GM12878 (cell line): ENCODE measurements at regions not wholly inside any gene's neighbourhood (a gene's known extent, or its start where the extent isn't known, plus 50 kb on each side); places are given as distances from the start of the nearest gene placed in this dataset.

Experiments
- CREM ChIP-seq: IDR thresholded peaks from 2 replicates; pipeline ENCODE4 v1.6.1; 2014; ENCODE audit warnings: antibody characterized with exemption, low read depth
- CTCF ChIP-seq, 3 experiments: IDR thresholded peaks in 2 of 3; conservative IDR thresholded peaks in 1 of 3; 2 replicates each; pipeline ENCODE4 v1.5.1; 2011; ENCODE audit warnings: low read depth in 3 of 3, low read length in 3 of 3, mild to moderate bottlenecking in 3 of 3, control low read depth in 2 of 3, moderate library complexity in 2 of 3, inconsistent platforms in 1 of 3, mixed read lengths in 1 of 3; ENCODE audit not compliant: control insufficient read depth in 2 of 3, insufficient read depth in 1 of 3; ENCODE audit errors: extremely low read depth in 1 of 3
- GATAD2B ChIP-seq: fragments of 450-650 bp; conservative IDR thresholded peaks from 2 replicates; pipeline ENCODE4 v1.6.1; 2017; ENCODE audit warnings: low read depth, mild to moderate bottlenecking, moderate library complexity
- MAX ChIP-seq: IDR thresholded peaks from 2 replicates; pipeline ENCODE4 v1.6.1; 2012; ENCODE audit warnings: low read depth, low read length, improper control_type of control experiment
- POLR2A ChIP-seq: IDR thresholded peaks from 2 replicates; pipeline ENCODE4 v1.6.1; 2011; ENCODE audit warnings: low read depth, mild to moderate bottlenecking, low read length
- RAD21 ChIP-seq: IDR thresholded peaks from 2 replicates; pipeline ENCODE4 v1.6.1; 2011; ENCODE audit warnings: mild to moderate bottlenecking, low read depth, low read length, moderate library complexity; ENCODE audit not compliant: insufficient read depth
- SMARCA5 ChIP-seq: fragments of 450-650 bp; IDR thresholded peaks from 2 replicates; pipeline ENCODE4 v1.6.1; 2017; ENCODE audit warnings: mild to moderate bottlenecking
- SREBF1 ChIP-seq: IDR thresholded peaks from 2 replicates; pipeline ENCODE4 v1.6.1; 2012; ENCODE audit warnings: mild to moderate bottlenecking, low read length

- TF ChIP-seq CTCF (IDR thresholded peaks at IDR 0.05 in 2 of 3, conservative IDR thresholded peaks at IDR 0.05 in 1 of 3; ENCODE audit: control insufficient read depth in 2 of 3, extremely low read depth in 1 of 3, insufficient read depth in 1 of 3, low read depth in 3 of 3, low read length in 3 of 3): no peak
- TF ChIP-seq SREBF1: no peak
- TF ChIP-seq SMARCA5: no peak
- no peak for TF ChIP-seq POLR2A
- no peak for TF ChIP-seq RAD21
- no peak for TF ChIP-seq GATAD2B
- no peak for TF ChIP-seq CREM
- no peak for TF ChIP-seq MAX
These were observed 303.2 kb upstream of the SOX14 start for GRCh38 chr3:137460944-137461343.
